Kidney (tissue), 13 donors: ENCODE measurements at regions not wholly inside any gene's neighbourhood (a gene's known extent, or its start where the extent isn't known, plus 50 kb on each side); places are given as distances from the start of the nearest gene placed in this dataset.
A peak's percentile ranks its signal among the peaks of the same experiment; 100 is the strongest.
"Not testable (repeated sequence)": the region's sequence is repeated elsewhere in the genome, so short reads cannot be mapped to it uniquely, and the experiment has no call there.

Experiments
- DNase-seq, 5 donors: peaks; one replicate each; pipeline ENCODE4 v3.0.0-alpha.2; 2013 to 2020
- FAIRE-seq: peaks from 2 replicates; lab custom pipeline; 2012; peaks lifted over from hg19 to GRCh38; lab: Jason Lieb, UNC
- H3K27ac ChIP-seq, 2 donors: one replicate each; pipeline ENCODE4 v1.7.0; 2013; ENCODE audit warnings: low read depth in 2 of 2, low read length in 2 of 2, inconsistent platforms in 1 of 2
- H3K27me3 ChIP-seq: one replicate; pipeline ENCODE4 v1.7.1; 2013; ENCODE audit warnings: low read length, inconsistent platforms; ENCODE audit not compliant: control insufficient read depth, insufficient read depth
- H3K36me3 ChIP-seq, 3 donors: one replicate each; pipeline versions ENCODE4 v1.7.0 to v1.7.1; 2013; ENCODE audit warnings: low read length in 3 of 3, control low read depth in 1 of 3, inconsistent platforms in 1 of 3; ENCODE audit not compliant: insufficient read depth in 3 of 3, control insufficient read depth in 2 of 3
- H3K4me1 ChIP-seq, 3 donors: one replicate each; pipeline versions ENCODE4 v1.7.0 to v1.7.1; 2013; ENCODE audit warnings: low read length in 3 of 3, inconsistent platforms in 1 of 3, low read depth in 1 of 3; ENCODE audit not compliant: control insufficient read depth in 2 of 3, insufficient read depth in 2 of 3
- H3K4me3 ChIP-seq, 3 donors: one replicate each; pipeline versions ENCODE4 v1.7.0 to v1.8.1; 2013; ENCODE audit warnings: low read length in 3 of 3, control low read depth in 1 of 3, inconsistent platforms in 1 of 3
- H3K9ac ChIP-seq, 3 donors: one replicate each; pipeline versions ENCODE4 v1.7.0 to v1.7.1; 2013; ENCODE audit warnings: low read length in 3 of 3, control low read depth in 1 of 3, inconsistent platforms in 1 of 3
- H3K9me3 ChIP-seq, 3 donors: one replicate each; pipeline versions ENCODE4 v1.7.0 to v1.7.1; 2013; ENCODE audit warnings: low read length in 3 of 3, control low read depth in 1 of 3, inconsistent platforms in 1 of 3; ENCODE audit not compliant: control insufficient read depth in 2 of 3, insufficient read depth in 1 of 3
- CTCF ChIP-seq: IDR thresholded peaks from 3 replicates; pipeline ENCODE4 v1.5.1; 2012; ENCODE audit warnings: mild to moderate bottlenecking, moderate library complexity, borderline replicate concordance; ENCODE audit not compliant: insufficient read depth; ENCODE audit errors: extremely low read depth
- intact Hi-C: fragments of 100-400 bp; cut with DNase I; formaldehyde crosslinking; loops from one replicate; pipeline ENCODE4 v1.11.1; 2022
- donor health status: control.
- donor health status: control.
- donor health status: control.
- donor health status: control.
- donor health status: control.
- donor health status: DM: yes; HTN: yes; CAD: no.
- donor health status: Normal renal cell carcinoma (clear cell type).

- H3K27ac ChIP-seq, result no peak overlapping the region
- intact Hi-C loops, result no loop called here
- FAIRE-seq, result no peak
These were observed 101.2 kb upstream of the TRIM24 start for GRCh38 chr7:138358850-138359341.

GRCh38 chr7:138359870-138360559, 100.0 kb upstream of the TRIM24 start:
- no peak for FAIRE-seq
- no peaks in the 10 kb centered on the region for H3K9me3 ChIP-seq
- H3K36me3 ChIP-seq, result no peaks in the 10 kb centered on the region
- no peaks in the 10 kb centered on the region for H3K27me3 ChIP-seq
- no peak overlapping the region for H3K4me3 ChIP-seq
- intact Hi-C loops, result no loop called here
- DNase-seq, result peak in 3 of 5 donors; percentile 17 to 23 (median 21)
- no peak overlapping the region for H3K27ac ChIP-seq
- H3K9ac ChIP-seq, result no peak overlapping the region
- H3K4me1 ChIP-seq, result no peaks in the 10 kb centered on the region
- TF ChIP-seq CTCF, result no peak

More at GRCh38 chr7:138358850-138359341, 101.2 kb upstream of the TRIM24 start:
- Histone ChIP-seq H3K9ac (no peak overlapping the region), H3K27me3 (no peaks in the 10 kb centered on the region), H3K4me1 (no peaks in the 10 kb centered on the region), H3K36me3 (no peaks in the 10 kb centered on the region), H3K9me3 (no peaks in the 10 kb centered on the region), H3K4me3 (no peak overlapping the region)
- TF ChIP-seq CTCF, result no peak
- no peak for DNase-seq

GRCh38 chr7:138363721-138364120, 96.3 kb upstream of the TRIM24 start:
- H3K27me3 ChIP-seq, result no peaks in the 10 kb centered on the region
- H3K27ac ChIP-seq, result no peak overlapping the region
- no peaks in the 10 kb centered on the region for H3K4me1 ChIP-seq
- H3K4me3 ChIP-seq, result no peak overlapping the region
- no peak overlapping the region for H3K9ac ChIP-seq
- H3K9me3 ChIP-seq, result peaks cover 0 to 5% (median 0%) of the 10 kb centered on the region in 3 donors
- intact Hi-C loops, result no loop called here
- H3K36me3 ChIP-seq, result no peaks in the 10 kb centered on the region
- no peak for TF ChIP-seq CTCF
- DNase-seq (no peak), FAIRE-seq (no peak)

- H3K36me3 ChIP-seq, intact Hi-C loops, FAIRE-seq, DNase-seq, H3K27ac ChIP-seq, H3K4me3 ChIP-seq, H3K27me3 ChIP-seq, H3K9ac ChIP-seq, H3K4me1 ChIP-seq: not testable (repeated sequence)
- peaks cover 0 to 13% (median 0%) of the 10 kb centered on the region in 3 donors for H3K9me3 ChIP-seq
These were observed 93.9 kb upstream of the TRIM24 start for GRCh38 chr7:138366137-138366536.

GRCh38 chr7:138366676-138367075, 93.4 kb upstream of the TRIM24 start:
- H3K4me1 ChIP-seq, FAIRE-seq, intact Hi-C loops, H3K27me3 ChIP-seq, H3K36me3 ChIP-seq, DNase-seq, H3K4me3 ChIP-seq, H3K27ac ChIP-seq, H3K9ac ChIP-seq: not testable (repeated sequence)
- peaks cover 0 to 13% (median 0%) of the 10 kb centered on the region in 3 donors for H3K9me3 ChIP-seq
